ENCODE measurements at regions not wholly inside any gene's neighbourhood (a gene's known extent, or its start where the extent isn't known, plus 50 kb on each side); places are given as distances from the start of the nearest gene placed in this dataset.

- no peak for DNase-seq (ENCODE audit: low read depth in 2 of 2)
Measured at GRCh38 chr2:118698564-118698963, 148.9 kb downstream of the EN1 start.

DNA sequence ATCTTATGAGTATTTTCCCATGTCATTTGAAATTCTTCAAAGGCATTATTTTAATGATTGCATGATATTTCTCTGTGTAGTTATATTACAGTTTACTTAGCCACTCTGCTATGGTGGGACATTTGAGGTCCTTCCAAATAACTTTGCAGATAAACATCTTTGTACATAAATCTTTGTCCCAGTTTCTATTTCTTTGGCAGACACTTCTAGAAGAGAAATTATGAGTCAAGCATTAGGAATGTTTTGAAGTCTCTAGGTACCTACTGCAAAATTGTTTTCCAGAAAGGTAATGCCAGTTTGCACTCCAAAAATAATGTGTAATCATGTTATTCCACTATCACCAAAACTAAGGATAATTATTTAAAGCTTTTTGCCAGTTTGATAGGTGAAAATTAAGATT is 149.7 kb downstream of the EN1 start:
- DNase-seq (ENCODE audit: low read depth in 2 of 2), result no peak

DNA sequence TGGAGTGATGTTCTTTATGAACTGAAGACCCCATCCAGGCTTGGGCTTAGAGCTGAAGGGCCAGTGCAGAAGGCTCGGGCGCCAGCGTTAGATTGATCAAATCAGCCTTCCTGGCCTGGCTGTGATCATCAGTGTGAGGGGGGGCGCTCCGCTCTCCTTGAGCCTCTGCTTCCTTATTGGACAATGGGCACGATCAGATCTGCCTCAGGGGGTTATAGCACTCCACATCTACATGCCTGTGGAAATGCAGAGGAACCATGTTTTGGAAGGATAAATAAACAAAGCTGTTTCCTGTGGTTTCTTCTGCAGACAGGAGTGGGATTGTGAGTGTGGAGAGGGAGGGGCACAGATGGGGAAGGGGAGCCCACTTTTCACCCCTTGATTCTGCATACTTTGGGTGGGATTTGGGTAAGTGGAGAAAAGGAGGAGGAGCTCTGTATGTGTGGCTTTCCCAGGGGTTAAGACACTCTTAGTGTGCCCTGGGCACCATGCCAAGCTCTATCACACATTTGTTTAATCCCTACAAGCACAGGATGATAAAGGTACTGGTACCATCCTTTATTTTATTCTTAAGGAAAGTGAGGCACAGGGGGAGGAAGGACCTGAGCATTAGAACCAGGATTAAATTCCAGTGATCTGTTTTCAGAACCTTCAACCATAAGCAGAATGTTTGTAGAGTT is 150.5 kb downstream of the EN1 start:
- DNase-seq (ENCODE audit: low read depth in 2 of 2), result no peak

- DNase-seq (ENCODE audit: low read depth in 2 of 2), result no peak
Measured at GRCh38 chr2:118693287-118693822, 154.1 kb downstream of the EN1 start.

DNA sequence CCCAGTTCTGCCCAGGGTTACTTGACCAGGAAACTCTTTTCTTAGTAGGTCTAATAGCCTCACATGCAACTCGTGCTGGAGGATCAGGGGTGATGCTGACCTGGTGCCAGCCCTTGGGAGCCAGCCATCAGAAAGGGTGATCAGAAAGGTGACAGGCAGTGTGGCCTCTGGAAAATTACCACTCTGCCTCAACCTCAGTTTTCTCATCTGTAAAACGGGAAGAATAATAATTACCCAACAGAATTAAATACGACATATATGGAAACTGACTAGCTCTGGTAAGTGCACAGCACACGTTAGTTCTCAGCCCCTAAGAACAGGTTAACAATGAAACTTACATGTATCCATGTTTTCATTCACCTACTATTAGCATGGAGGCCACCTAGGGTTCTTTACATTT is 157.6 kb downstream of the EN1 start:
- DNase-seq (ENCODE audit: low read depth in 2 of 2), result no peak

DNA sequence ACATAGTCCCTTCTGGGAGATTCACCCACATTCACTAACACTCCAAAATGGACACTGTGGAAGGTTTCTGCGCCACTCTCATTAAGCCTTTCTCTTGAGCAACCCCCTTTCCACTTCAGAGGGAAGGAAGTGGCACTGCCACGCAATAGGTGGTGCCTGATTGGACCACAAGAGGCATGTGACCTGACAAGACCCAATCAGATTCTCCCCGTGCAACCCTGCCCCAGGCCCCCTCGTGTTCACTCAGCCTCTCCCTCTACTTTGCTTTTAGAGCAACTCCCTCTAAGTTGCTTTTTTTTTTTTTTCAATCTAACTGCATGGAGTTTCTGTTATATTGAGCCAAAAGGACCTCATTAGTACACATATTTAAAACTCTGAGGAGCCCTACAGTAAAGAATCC is 158.0 kb downstream of the EN1 start:
- DNase-seq (ENCODE audit: low read depth in 2 of 2), result no peak

DNA sequence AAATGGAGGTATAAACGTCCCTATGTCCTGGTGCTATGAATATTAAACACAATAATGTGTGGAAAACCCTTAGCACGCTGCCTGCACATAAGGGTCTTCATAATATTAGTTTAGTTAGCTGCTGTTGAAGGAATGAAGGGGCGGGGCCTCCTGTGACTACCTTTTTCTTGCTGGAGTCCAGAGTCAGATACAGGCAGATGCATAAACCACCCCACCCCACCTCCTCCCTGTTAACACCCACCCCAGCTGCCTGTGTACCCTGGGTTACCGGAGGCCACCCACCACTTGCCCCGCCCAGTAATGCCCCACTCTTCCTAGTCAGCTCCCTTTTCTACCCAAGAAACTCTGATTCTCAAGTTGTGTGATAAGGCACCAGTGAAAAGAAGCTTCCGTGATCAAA is 158.4 kb downstream of the EN1 start:
- no peak for DNase-seq (ENCODE audit: low read depth in 2 of 2)

DNA sequence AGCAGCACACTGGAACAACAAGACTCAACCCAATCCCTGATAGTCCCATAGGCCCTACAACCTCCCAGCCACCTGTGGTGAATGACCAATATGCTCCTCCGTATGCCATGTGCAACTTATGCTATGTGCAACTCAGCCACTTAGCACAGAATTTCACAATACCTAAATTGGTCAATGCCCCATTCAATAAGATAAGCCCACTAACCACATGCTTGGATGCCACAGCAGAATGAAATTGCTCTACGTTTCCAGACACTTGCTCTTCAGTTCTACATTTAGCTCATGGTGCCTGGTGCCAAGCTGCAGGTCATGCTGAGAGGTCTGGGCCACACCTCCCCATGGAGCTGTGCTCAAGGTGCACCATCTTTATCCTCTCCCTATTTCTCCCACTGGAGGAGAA is 159.8 kb downstream of the EN1 start:
- DNase-seq (ENCODE audit: low read depth in 2 of 2), result no peak

- no peak for DNase-seq (ENCODE audit: low read depth in 2 of 2)
Measured at GRCh38 chr2:118687192-118687591, 160.3 kb downstream of the EN1 start.

GRCh38 chr2:118686346-118686745 is 161.1 kb downstream of the EN1 start:
- no peak for DNase-seq (ENCODE audit: low read depth in 2 of 2)

- DNase-seq (ENCODE audit: low read depth in 2 of 2), result no peak
Measured at GRCh38 chr2:118683460-118683859, 164.0 kb downstream of the EN1 start.

- DNase-seq (ENCODE audit: low read depth in 2 of 2), result no peak
Measured at GRCh38 chr2:118678985-118679384, 168.5 kb downstream of the EN1 start.

DNA sequence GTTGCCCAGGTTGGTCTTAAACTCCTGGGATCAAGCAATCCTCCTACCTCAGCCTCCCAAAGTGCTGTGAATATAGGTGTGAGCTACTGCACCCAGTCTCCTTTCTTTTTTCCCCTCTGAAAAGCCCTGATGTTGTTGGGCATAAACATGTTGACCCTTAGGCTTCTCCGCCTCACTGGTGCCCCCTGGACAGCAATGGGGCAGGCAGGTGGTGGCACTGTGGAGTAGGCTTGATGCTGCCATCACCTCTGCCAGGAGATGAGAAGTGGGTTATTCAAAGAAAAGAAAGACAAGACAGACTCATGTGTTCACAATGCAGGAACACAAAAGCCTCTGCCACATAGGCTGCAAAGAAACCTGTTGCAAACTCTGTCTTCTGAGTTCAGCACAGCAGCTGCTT is 169.9 kb downstream of the EN1 start:
- no peak for DNase-seq (ENCODE audit: low read depth in 2 of 2)

DNA sequence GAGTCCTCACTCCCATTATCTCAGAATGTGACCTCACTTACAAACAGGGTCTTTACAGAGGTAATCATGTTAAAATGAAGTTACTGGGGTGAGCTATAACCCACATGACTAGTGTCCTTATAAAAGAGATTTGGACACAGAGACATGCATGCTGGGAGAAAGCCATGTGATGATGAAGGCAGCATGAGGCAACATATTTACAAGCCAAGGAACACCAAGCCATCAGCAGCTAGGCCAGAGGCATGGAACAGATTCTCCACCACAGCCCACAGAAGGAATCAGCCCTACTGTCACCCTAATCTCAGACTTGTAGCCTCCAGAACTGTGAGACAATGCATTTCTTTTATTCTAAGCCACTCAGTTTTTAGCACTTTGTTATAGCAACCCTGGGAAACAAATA is 171.9 kb downstream of the EN1 start:
- no peak for DNase-seq (ENCODE audit: low read depth in 2 of 2)

- no peak for DNase-seq (ENCODE audit: low read depth in 2 of 2)
Measured at GRCh38 chr2:118672571-118673158, 174.8 kb downstream of the EN1 start.

- no peak for DNase-seq (ENCODE audit: low read depth in 2 of 2)
Measured at GRCh38 chr2:118671701-118672454, 175.6 kb downstream of the EN1 start.

GRCh38 chr2:118670838-118671237 is 176.6 kb downstream of the EN1 start:
- no peak for DNase-seq (ENCODE audit: low read depth in 2 of 2)

DNA sequence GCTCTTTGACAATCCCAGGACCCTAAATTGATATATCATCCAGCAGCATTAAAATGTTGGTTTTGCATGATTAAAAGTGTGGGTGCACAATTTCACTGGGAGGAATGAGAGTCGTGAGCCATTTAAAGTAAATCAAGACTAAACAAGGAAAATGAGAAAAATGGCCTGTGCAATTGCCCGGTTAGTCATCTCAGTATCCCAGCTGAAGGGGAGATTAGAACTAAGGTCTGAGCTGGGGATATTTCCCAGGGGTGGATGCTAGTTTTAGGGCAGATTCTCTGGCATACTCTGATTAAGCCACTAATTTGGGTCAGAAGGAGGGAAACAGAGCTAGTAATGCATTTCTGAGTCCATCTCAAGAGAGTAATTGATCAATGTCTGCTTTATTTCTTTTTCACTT is 177.2 kb downstream of the EN1 start:
- DNase-seq (ENCODE audit: low read depth in 2 of 2), result no peak

DNA sequence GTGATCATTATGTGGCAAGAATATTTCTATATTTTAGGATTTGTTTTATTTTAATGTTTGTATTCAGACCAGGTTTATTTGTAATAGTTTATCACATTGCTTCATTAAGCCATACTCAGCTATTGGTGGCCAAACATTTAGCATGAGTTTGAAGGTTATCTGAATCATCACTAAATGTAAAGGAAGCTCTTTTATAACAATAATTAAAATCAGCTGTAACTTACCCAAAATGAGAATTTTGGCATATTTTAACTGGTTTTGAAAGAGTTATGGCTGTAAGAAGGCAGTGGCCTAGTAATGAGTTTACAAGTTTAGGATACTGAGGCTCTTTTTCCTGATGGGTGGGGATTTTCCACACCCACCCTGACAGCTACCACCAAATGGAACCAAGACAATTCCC is 177.8 kb downstream of the EN1 start:
- no peak for DNase-seq (ENCODE audit: low read depth in 2 of 2)

DNA sequence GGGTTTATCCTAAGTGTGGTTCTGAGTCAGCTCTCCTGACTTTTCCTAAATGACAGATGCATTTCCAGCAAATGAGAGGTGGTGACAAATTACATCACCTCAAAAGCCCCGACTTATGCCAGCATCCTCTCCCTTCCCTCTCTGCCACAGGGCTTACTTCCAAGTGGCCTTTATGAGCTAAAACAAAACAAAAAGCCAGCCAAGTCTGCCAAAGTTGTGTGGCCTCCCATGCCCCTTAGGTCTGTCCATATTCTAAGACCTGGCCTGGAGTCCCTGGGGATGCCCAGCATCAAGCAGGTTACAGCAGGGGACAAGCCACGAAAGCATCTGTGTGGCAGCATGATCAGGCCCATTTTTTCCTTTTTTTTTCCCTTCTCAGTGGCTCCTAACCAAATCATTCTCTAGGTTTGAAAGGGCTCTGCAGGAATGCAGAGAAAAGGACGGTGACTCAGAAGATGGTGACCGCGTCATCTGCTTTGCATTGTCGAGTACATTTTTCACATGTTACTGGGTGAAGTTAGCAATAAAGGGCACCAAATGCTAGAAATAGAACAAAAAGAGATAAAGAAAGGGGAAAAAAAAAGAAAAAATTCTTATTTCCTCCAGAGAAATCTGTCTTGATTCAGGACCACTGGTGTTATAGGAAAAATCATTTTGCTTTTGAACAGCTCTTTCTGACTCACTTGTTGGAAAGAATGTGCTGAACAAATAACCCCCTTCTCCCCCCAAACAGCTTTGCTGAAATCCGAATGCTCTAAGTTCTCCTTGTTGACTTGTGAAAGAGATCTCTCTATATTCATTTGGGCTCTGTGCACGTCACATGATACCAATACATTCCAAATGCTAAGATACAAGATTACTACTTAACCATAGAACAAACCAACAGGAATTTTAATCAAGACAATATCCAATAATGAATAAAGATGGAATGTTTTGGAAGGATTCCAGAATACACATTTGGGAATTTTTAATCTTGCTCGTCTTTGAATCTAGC is 178.7 kb downstream of the EN1 start:
- DNase-seq (ENCODE audit: low read depth in 2 of 2), result no peak

DNA sequence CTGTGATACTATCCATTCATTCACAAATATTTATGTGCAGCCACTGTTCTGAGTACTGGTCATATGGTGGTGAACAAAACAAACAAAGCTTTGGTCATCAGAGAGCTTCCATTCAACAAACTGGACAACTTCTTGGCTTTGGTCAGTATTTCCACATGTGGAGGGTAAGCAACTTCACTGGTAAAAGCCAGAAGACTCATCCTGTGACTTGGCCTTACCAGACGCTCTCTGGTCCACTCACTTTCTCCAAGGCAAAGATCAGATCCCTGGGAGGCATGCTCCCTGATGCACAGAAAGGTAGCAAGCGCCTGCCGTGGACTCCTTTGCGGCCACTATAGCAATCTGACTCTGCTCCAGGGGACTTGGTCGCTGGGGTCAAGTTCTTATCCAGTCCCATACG is 179.5 kb downstream of the EN1 start:
- no peak for DNase-seq (ENCODE audit: low read depth in 2 of 2)

DNA sequence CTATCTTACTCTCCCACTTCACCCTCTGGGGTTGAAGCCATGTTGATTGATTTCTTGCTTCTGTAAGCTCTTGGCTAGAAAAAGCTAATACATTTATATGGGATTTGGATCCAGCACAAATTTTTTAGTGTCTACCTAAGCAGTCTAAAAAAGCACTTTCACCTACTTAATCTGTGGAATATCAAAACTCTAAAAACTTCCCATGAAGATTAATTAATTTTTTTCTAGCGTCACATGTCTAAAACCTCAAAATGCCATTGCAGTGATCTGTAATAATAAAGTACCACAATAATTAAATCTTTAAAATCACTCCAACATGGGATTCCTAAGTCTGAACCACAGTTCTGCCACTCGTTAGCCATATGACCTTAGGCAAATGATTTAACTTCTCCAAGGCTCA is 180.1 kb downstream of the EN1 start:
- DNase-seq (ENCODE audit: low read depth in 2 of 2), result no peak

Measured in stimulated activated CD8-positive, alpha-beta memory T cell treated with anti-CD3 and anti-CD28 coated beads, Interleukin-15, amount 100 ng/mL, for 48 hours (primary cell).